Parathyroid adenoma (tissue), 2 donors: ENCODE measurements at regions not wholly inside any gene's neighbourhood (a gene's known extent, or its start where the extent isn't known, plus 50 kb on each side); places are given as distances from the start of the nearest gene placed in this dataset.

Experiments
- H2AFZ ChIP-seq: fragments of 300-600 bp; sonication (generic); one replicate; pipeline ENCODE4 v1.7.0; 2017; ENCODE audit warnings: antibody characterized with exemption, mild to moderate bottlenecking
- H3K27ac ChIP-seq: fragments of 300-600 bp; sonication (generic); one replicate; pipeline ENCODE4 v1.7.0; 2017
- H3K27me3 ChIP-seq: fragments of 300-600 bp; sonication (generic); one replicate; pipeline ENCODE4 v1.7.0; 2017; ENCODE audit warnings: low read length; ENCODE audit not compliant: control insufficient read depth, insufficient read depth
- H3K36me3 ChIP-seq: fragments of 300-600 bp; sonication (generic); one replicate; pipeline ENCODE4 v1.7.0; 2017; ENCODE audit warnings: low read length; ENCODE audit not compliant: control insufficient read depth, insufficient read depth
- H3K4me1 ChIP-seq: fragments of 300-600 bp; sonication (generic); one replicate; pipeline ENCODE4 v1.7.0; 2017; ENCODE audit warnings: control low read depth
- H3K4me2 ChIP-seq: fragments of 300-600 bp; sonication (generic); one replicate; pipeline ENCODE4 v1.7.0; 2017; ENCODE audit warnings: low read length
- H3K4me3 ChIP-seq: fragments of 300-600 bp; sonication (generic); one replicate; pipeline ENCODE4 v1.7.0; 2017; ENCODE audit warnings: low read depth, low read length
- H3K79me2 ChIP-seq: fragments of 300-600 bp; sonication (generic); one replicate; pipeline ENCODE4 v1.7.0; 2017; ENCODE audit warnings: control low read depth
- H3K9ac ChIP-seq: fragments of 300-600 bp; sonication (generic); one replicate; pipeline ENCODE4 v1.7.0; 2017; ENCODE audit warnings: mild to moderate bottlenecking
- H3K9me3 ChIP-seq: fragments of 300-600 bp; sonication (generic); one replicate; pipeline ENCODE4 v1.7.0; 2017; ENCODE audit warnings: low read length; ENCODE audit not compliant: control insufficient read depth
- TF ChIP-seq, protein P1 (sequence below): fragments of 300-600 bp; sonication (generic); IDR thresholded peaks from one replicate; pipeline ENCODE4 v1.7.0; 2017; ENCODE audit warnings: antibody characterized with exemption, mild to moderate bottlenecking
- donor health status: primary hyperparathyroidism.

DNA sequence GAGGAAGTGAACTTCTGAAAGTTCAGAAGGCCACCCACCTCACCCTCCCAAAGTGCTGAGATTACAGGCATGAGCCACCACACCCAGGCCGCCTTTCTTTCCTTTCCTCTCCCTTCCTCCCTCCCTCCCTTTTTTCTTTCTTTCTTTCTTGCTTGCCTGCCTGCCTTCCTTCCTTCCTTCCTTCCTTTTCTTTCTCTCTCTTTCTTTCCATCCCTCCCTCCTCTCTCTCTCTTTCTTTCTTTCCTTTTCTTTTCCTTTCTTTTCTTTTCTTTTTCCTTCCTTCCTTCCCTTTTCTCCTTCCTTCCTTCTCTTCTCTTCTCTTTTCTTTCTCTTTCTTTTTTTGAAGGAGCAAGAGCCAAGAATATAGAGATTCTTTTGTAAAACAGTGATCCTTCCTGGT, 208.3 kb upstream of the HMGA2 start:
- H3K36me3 ChIP-seq, result no peaks in the 10 kb centered on the region
- H3K27me3 ChIP-seq, result no peaks in the 10 kb centered on the region
- H3K27ac ChIP-seq, result no peak overlapping the region
- no peak overlapping the region for H3K9ac ChIP-seq
- no peaks in the 10 kb centered on the region for H3K9me3 ChIP-seq
- no peaks in the 10 kb centered on the region for H3K79me2 ChIP-seq
- no peaks in the 10 kb centered on the region for H3K4me1 ChIP-seq
- no peak overlapping the region for H3K4me3 ChIP-seq
- H2AFZ ChIP-seq, result no peak overlapping the region
- TF ChIP-seq, protein P1, sequence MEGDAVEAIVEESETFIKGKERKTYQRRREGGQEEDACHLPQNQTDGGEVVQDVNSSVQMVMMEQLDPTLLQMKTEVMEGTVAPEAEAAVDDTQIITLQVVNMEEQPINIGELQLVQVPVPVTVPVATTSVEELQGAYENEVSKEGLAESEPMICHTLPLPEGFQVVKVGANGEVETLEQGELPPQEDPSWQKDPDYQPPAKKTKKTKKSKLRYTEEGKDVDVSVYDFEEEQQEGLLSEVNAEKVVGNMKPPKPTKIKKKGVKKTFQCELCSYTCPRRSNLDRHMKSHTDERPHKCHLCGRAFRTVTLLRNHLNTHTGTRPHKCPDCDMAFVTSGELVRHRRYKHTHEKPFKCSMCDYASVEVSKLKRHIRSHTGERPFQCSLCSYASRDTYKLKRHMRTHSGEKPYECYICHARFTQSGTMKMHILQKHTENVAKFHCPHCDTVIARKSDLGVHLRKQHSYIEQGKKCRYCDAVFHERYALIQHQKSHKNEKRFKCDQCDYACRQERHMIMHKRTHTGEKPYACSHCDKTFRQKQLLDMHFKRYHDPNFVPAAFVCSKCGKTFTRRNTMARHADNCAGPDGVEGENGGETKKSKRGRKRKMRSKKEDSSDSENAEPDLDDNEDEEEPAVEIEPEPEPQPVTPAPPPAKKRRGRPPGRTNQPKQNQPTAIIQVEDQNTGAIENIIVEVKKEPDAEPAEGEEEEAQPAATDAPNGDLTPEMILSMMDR, result no peak
- H3K4me2 ChIP-seq, result no peak overlapping the region

DNA sequence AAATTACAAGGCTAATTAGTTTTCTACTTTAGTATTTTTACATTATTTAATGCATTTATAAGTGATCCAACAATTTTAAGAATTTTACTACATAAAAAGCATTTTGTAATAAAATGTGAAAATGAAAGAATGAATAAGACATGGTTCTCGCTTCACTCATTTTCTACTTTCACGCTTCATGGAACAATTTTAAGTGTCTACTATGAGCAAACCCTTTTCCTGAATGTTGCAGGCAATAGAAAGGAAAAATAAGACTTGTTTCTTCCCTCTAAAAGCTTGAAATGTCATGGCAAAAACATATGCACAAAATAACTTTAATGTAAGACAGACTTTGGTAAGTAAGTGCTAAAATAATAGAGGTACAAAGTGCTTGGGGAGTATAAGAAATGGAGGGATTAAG, 205.7 kb upstream of the HMGA2 start:
- Histone ChIP-seq H3K4me2 (no peak overlapping the region), H3K9ac (no peak overlapping the region), H3K4me1 (no peaks in the 10 kb centered on the region), H2AFZ (no peak overlapping the region), H3K27me3 (no peaks in the 10 kb centered on the region), H3K79me2 (no peaks in the 10 kb centered on the region), H3K4me3 (no peak overlapping the region), H3K36me3 (no peaks in the 10 kb centered on the region), H3K9me3 (no peaks in the 10 kb centered on the region), H3K27ac (no peak overlapping the region)
- TF ChIP-seq, protein P1, result no peak

DNA sequence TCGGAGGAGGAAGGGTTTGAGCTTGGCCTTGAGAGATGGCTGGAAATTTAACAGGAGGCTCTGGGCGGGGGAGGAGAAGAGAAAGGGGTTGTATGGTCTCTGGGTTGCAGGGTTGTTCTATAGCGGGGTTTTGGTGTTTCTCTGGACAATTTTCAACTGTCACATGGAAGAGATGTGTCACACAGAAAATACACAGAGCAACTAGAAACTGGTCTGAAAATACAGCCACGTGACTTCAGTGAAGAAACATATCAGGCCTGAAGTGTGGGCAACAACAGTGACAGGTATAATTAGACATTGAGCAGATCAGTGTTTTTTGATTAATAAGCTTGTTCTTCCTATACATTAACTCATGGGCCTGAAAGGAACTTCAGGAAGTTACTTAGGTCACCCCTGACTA, 205.3 kb upstream of the HMGA2 start:
- Histone ChIP-seq H2AFZ (no peak overlapping the region), H3K9me3 (no peaks in the 10 kb centered on the region), H3K4me2 (no peak overlapping the region), H3K4me1 (no peaks in the 10 kb centered on the region), H3K36me3 (no peaks in the 10 kb centered on the region), H3K27ac (no peak overlapping the region), H3K4me3 (no peak overlapping the region), H3K27me3 (no peaks in the 10 kb centered on the region), H3K9ac (no peak overlapping the region), H3K79me2 (no peaks in the 10 kb centered on the region)
- TF ChIP-seq, protein P1, result no peak

DNA sequence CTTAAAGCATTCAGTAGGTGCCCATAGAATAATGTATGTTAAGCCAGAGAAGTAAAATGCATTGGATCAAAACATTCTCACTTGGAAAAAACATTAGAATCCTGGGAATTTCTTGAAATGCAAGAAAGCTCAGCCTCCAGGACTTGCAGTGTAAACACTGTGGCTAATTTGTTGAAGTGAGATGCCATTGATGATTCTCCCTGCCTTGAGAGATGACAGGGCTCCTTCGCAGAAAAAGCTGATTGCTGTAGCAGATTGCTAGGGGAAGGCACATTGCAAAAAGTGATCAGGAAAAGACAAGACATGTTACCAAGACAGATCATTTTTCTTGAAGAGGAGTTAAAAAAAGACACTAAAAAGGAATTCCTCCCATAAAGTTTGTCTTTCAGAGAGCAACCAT, 204.2 kb upstream of the HMGA2 start:
- no peaks in the 10 kb centered on the region for H3K4me1 ChIP-seq
- TF ChIP-seq, protein P1, result no peak
- H3K9me3 ChIP-seq, result no peaks in the 10 kb centered on the region
- H2AFZ ChIP-seq, result no peak overlapping the region
- H3K4me3 ChIP-seq, result no peak overlapping the region
- H3K79me2 ChIP-seq, result no peaks in the 10 kb centered on the region
- no peaks in the 10 kb centered on the region for H3K27me3 ChIP-seq
- no peaks in the 10 kb centered on the region for H3K36me3 ChIP-seq
- H3K27ac ChIP-seq, result no peak overlapping the region
- H3K9ac ChIP-seq, result no peak overlapping the region
- no peak overlapping the region for H3K4me2 ChIP-seq

DNA sequence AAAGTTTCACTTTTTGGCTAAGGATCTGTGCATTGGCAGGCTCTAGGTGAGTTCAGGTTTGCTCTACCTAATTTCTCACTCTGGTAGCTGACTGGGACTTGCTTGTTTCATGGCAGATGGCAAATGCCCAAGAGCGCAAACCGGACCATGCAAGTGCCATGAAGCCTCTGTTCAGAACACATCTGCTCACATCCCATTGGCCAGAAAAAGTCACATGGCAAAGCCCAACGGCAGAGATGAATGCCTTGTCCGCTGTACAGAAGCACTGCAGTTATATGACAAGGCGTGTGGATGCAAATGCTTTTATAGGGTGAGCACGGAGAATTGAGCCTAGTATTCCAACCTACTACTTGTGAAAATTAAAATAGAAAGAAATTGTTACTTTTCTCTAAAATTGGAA, 202.2 kb upstream of the HMGA2 start:
- no peaks in the 10 kb centered on the region for H3K9me3 ChIP-seq
- H3K27me3 ChIP-seq, result no peaks in the 10 kb centered on the region
- no peaks in the 10 kb centered on the region for H3K36me3 ChIP-seq
- no peak overlapping the region for H3K9ac ChIP-seq
- no peak overlapping the region for H3K27ac ChIP-seq
- no peaks in the 10 kb centered on the region for H3K79me2 ChIP-seq
- no peaks in the 10 kb centered on the region for H3K4me1 ChIP-seq
- H2AFZ ChIP-seq, result no peak overlapping the region
- TF ChIP-seq, protein P1, result no peak
- no peak overlapping the region for H3K4me2 ChIP-seq
- no peak overlapping the region for H3K4me3 ChIP-seq
